RPMI7951 (cell line): ENCODE measurements at regions not wholly inside any gene's neighbourhood (a gene's known extent, or its start where the extent isn't known, plus 50 kb on each side); places are given as distances from the start of the nearest gene placed in this dataset.
"Not testable (repeated sequence)": the region's sequence is repeated elsewhere in the genome, so short reads cannot be mapped to it uniquely, and the experiment has no call there.

Experiments used
- DNase-seq: peaks from one replicate; pipeline ENCODE4 v3.0.0-alpha.2; 2012; ENCODE audit warnings: low read depth

DNA sequence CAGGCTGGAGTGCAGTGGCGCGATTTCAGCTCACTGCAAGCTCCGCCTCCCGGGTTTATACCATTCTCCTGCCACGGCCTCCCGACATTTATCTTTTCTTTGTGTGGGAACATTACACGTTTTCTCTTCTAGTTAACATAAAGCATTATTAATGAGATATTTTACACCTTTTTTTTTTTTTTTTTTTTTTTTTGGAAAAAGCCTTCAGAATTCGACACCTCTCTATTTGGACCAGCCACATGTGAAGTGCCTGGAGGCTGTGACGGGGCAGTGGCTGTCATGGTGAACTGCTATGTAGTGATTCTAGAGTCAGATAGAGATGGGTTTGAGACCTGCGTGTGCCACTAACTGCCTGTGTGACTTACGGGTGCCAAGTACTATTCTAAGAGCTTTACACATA lies 64.3 kb downstream of the SMIM38 start:
- DNase-seq = peak; percentile 50

DNA sequence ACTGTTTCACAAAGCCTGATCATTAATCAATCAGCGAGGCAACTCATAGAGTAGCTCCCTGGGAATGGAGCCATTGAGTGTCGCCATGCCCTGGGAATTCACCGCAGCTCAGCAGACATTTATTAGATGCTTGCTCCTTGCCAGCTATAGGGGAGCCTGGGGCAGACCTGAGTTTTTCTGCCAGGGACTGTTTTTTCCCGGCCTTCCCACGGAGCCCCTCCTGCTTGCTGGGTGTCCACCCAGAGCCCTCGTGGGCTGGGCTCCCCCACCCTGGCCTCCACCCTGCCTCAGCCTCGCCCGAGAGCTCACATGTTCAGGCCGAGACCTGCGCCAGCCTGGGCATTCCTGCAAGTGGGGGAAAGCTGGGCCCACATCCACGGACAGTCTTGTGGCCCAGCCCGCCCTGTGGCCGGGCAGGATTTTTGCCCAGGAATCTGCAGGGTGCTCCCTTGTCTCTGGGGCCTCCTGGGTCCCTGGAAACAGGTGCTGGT lies 64.9 kb downstream of the SMIM38 start:
- no peak for DNase-seq

DNA sequence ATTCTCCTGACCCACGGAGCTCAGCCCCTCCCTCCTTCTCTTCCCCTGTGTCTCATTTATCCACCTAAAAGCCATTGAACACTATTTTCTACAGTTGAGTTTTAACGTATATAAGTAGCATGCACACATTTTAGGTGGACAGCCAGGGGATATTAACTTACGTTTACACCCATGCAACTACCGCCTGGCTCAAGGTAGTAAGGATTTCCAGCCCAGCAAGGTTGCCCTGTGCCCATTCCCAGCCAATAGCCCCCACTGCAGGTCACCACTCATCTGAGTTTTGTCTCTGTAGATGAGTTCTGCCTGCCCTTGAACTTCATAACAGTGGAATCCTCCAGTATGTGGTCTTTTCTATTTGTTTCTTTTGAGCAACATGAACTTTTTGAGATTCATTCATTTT lies 65.4 kb downstream of the SMIM38 start:
- DNase-seq = no peak

DNA sequence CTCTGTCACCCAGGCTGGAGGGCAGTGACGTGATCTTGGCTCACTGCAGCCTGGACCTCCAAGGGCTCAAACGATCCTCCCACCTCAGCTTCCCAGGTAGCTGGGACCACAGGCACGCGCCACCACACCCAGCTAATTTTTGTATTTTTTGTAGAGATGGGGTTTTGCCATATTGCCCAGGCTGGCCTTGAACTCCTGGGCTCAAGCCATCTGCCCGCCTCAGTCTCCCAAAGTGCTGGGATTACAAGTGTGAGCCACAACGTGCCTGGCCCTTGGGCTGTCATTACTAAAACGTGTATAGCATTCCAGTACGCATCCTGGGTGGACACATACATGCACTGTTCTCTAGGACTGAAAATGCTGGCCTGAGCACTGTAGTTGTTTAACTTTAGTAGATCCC lies 65.9 kb downstream of the SMIM38 start:
- DNase-seq = not testable (repeated sequence)

DNA sequence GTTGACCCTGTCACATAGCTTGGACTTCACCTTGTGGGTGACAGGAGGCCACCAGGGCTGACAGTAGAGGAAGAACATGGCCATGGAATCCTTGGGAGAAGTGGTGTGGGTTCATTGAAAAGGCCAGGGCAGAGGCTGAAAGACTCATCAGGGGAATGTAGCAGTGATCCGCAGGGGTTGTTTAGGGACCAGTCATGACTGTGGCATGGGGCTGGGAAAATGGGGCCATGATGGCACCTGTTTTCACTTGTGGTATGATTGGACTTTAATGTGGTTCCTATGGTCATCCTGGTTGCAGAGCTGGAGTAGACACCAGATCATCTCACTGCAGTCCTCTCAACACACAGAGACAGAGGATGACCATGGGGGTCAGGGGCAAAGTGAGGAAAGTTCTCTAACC lies 66.7 kb upstream of the MYEOV start:
- DNase-seq = no peak

DNA sequence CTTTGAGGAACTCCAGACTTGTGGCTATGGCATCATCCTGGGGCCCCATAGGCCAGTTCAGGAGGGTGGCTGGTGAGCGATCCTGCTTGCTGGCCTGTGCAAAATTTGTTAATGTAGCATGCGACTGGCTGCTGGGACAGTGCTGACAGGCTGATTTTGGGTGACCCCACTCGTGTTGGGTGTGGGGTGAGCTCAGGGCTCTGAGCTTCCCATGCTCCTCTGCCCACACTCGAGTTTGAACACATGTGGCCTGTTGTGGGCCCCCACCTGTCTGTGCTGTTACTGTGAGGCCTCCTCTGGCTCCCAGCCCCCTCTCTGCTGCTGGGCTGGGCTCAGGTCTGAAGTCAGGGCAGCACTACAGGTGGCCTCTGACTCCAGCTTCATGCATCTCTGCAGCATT lies 64.4 kb upstream of the MYEOV start:
- DNase-seq = no peak

DNA sequence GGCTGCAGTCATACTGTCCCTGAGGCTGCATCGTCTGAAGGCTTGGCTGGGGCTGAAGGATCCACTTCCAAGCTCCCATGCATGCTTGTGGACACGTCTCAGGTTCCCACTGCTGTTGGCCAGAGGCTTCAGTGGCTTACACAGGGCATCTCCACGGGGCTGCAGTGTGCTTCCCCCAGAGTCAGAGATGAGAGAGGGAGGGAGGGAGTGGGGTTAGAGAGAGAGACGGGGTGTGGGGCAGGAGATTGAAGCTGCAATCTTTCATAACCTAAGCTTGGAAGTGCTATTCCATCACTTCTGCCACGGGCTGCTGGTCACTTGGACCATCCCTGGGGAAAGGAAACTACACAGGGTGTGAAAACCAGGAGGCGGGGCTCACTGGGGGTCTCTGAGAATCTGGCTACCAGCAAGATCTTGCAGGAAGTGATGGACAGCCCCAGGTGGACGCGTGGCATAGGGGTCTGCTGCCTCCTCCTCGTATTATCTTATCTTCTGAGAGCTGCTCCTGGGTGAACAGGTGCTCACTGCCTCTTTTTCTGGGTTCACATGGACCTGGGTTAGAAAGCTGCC lies 63.0 kb upstream of the MYEOV start:
- no peak for DNase-seq

DNA sequence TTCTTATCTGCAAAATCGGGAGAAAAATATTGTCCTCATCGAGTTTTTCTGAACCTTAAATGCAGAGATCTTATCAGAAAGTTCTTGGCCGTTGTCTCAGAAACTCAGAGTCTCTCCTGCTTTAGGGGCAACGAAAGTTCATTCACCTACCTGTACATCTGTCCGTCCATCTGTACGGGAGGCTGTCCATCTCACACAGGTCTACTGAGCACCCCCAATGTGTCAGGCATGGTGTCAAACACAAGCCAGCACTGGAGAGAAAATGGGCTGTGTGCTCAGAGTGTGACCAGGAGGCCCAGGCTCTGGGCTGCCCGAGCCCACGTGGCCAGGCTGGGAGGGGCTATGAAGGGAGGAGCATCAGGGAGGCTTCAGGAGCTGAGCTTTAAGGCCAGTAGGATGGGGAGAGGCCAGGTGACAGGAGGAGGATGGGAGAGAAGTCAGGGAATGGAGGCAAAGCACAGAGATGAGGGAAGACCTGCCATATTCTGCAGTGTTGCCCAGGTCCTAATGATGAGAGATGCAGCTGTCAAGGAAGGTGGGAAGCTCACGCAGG lies 62.4 kb upstream of the MYEOV start:
- no peak for DNase-seq

DNA sequence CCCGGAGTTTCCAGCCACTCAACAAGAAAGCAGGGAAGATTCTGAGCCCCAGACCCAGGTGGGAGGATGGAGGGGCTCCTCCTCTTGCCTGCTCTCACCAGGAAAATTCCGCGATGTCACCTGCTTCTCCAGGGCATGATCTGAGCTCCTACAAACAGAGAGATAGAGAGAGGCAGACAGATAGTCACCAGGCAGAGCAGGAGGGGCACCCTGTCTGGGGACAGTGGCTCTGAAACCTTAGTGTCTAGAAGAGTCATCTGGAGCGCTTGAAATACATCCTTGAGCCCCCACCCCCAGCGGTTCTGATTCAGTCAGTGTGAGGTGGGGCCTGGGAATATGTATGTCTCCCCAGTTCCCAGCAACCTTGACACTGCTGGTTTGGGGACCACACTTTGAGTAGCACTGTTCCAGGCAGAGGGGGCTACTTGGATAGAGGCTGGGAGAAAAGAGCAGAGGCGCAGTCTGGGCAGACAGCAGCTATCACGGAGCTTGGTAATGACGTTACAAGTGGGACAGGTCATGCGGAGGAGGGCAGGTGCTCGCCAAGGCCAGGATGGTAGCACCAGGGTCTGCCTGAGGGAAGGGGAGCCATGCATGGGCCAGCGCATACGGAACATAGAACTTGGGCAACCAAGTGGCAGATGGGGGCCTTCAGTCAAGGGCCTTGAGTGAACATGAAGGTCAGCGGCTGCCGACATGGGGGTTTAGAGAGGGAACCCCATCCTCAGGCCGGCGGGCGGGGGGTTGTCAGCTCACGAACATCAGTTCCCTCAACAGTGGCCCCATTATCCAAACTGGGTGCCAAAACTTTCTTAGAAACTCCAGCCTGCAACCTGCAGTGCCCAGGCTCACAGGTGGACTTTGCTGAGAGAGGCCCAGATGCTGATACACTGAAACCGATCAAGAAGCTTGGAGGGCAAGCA lies 60.9 kb upstream of the MYEOV start:
- no peak for DNase-seq

DNA sequence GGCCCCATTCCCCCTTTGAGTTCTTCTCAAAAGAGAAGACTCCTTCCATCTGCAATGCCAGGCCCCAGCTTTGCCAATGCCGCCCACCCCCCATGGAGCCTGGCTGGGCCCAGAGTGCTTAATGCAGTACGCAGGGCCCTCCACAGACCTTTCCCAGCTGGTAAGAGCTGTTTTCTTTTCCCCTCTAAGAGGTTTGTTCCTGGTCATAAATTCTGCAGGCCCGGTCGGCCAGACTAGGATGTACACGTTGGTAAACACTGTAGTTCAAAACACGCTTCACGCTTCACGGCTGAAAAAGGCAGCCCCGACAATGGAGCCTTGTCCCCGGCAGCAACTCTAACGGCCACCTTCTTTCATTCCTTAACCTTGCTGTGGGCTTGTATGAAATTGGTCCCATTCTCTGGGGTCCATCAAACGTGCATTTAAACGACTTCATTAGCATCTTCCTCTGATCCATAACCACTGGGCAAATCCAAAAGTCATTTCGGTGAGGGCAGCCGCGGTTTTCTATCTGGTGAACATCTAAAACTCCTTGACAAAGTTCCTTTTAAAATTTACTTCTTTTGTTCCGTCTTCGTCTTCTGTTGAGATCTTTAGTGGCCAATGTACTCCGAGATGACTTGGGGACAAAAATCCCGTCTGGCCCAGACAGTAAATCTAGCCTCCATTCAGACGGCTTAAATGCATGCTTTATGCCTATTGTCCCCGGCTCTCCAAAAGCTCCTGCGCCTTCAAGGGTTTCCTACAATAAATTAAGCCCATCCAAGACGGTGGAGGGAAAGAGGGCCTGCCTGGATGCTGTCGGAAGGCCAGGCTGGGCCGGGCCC lies 60.0 kb upstream of the MYEOV start:
- no peak for DNase-seq

DNA sequence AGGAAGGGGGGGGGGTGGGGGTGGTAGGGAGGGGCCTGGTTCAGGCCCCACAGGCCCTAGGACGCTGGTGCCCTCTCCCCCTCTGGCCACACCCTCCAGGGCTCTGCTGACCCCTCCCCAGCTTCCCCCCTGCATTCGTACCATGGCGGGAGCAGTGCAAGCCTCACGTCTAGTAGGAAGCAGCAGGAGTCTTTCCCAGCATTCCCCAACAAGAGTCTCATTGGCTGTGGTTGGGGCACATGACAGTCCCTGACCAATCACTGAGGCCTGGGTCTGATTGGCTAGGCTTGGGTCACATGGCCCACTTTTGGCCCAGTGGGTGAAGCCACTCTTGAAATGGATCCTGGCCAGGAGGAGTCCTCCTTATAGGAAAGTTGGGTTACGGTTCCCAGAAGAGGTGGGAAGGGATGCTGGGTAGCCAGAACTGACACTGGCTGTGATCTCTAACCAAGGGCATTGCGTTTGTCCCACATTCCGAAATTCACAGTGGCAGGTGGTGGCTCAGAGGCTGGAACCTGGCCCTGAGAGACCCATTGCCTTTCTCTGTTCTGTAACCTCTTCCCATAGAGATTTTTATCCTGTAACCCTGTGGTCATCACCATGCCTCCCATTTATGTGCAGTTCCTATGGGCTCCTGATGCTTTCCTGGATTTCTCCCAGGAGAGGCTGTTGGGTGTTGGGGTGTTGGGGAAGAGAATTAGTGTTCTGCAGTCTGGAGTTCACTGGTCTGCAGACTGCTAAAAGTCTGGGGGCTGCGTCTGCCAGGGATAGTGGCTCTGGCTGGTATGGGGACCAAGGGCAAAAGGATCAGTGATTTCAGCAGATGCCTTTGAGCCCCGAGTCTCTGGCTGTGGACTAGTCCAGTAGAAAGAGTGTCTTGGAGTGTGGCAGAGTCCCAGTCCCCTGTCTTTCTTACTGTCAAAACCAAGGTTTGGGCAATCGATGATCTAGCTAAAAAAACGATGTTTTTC lies 58.9 kb upstream of the MYEOV start:
- no peak for DNase-seq

DNA sequence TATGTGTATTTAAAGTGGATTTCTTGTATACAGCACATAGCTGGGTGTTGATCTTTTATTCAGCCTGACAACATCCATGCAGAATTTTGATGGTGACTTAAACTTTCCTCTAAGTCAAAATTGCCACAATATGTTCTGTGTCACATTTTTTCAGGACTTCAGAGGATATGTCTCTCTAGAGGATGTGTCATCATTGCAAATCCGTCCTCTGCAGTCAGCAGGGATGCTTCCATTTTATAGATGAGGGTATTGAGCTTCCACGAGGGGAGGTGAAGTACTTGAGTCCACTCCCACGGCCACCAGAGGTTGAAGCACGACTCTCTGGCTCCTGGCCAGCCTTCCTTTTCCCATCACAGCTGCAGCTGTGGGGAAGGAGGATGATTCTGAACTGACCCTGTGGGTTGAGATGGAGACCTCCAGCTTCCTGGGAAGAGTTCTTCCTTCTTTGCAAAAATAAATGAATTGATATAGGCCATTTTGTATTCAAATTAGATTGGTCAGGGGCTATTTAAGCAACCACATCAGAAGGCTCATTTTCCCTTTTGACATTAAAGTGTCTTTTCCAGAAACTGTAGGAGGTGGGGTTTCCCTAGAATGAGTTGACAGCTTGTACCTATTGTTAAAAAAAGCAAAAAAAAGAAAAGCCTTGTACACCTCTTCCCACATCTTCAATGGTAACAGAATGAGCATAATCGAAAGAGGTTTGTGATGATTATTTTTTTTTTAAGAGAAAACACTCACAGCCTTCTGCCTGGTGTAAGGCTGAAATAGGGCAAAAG lies 55.2 kb upstream of the MYEOV start:
- DNase-seq = no peak

DNA sequence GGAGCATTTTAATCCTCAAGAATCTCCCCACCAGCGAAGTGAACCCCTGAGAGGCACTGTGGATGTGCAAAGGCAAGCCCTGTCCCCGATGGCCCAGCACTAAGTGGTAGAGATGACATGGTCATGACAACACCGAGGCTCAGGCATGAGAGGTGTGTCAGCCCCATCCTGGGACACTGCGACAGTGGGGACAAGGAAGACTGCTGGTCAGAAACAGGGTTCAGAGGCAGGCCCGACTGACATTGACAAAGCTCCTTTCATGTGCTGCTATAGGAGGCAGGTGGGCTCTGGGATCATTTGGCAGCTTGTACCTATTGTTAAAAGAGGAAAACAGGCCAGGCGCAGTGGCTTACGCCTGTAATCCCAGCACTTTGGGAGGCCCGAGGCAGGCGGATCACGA lies 54.3 kb upstream of the MYEOV start:
- no peak for DNase-seq

DNA sequence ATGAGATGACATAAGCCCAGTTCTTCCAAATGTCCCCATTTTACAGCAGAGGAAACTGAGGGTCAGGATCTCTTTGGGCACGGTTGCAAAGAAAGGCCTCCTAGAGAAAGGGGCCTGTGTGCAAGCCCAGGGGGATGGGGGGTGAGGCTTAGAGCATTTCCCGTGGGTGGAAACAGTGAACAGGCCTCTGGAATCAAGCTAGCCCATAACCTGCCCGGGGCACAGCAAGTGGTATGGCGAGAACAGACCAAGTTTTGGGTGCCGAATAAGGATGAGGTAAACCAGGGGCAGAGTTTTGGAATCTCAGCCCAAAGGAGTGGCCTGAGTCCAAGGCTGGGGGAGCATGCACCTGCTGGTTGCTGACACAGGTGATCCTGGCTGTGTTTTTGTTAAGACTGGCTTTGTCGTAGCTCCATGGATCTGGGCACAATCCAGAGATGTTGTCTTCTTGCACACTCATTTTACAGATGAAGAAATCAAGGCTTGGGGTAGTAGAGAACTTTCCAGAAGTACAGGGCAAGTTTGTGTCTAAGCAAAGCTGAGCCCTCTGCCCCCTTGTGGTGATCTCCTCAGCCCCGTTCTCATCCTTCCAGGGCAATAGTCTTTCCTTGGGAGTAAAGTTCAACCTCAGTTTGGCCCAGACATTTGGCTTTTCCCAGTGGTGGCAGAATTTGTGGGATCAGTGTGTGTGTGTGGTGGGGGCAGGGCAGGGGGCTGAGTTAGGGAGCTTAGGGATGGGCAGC lies 53.5 kb upstream of the MYEOV start:
- no peak for DNase-seq

DNA sequence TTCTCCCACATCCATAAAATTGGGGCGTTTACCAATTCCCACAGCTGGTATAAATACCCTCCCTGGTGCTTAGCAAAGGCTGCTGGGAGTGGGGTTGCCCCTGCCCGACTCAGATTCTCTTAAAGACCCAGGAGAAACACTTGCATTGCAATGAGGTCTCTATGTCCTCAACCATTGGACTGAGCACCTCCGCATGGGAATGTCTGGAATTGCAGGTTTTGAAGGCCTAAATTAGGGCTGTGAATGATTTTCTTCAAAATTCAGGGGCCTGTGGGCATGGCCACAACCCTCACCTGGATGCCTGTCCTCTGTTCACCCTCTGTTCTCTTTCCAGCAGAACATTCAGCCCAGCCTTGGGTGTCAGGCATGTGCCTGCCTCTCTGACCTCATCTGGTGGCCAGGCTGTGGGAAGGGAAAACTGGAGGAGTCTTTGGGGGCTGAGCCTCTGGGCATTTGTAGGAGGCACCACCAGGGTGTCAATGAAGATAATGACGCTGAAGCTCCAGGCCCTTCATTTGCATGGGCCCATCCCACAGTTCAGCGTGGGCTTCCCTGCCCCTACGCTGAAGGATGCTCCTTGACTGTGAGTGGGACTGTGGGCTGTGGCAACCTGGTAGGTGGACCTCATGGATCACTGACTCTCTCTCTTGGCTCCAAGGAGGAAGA lies 52.7 kb upstream of the MYEOV start:
- DNase-seq = no peak

DNA sequence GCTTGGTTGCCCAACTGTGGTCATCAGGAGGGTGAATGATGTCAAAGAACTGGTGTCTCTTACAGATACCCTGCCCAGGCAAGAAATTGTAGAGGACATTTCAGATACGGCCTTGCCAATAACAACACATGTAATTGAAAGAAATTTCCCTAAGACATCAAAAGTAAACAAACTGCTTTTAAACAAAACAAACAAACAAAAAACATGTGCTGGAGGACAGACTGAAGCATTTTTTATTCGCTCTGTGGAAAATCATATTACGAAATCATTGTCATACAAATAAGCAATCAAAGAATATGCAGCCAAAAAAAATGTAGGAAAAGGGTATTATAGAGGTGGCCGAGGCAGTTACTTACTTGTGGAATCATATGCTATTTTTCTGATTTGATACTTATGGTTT lies 52.1 kb upstream of the MYEOV start:
- DNase-seq = no peak

DNA sequence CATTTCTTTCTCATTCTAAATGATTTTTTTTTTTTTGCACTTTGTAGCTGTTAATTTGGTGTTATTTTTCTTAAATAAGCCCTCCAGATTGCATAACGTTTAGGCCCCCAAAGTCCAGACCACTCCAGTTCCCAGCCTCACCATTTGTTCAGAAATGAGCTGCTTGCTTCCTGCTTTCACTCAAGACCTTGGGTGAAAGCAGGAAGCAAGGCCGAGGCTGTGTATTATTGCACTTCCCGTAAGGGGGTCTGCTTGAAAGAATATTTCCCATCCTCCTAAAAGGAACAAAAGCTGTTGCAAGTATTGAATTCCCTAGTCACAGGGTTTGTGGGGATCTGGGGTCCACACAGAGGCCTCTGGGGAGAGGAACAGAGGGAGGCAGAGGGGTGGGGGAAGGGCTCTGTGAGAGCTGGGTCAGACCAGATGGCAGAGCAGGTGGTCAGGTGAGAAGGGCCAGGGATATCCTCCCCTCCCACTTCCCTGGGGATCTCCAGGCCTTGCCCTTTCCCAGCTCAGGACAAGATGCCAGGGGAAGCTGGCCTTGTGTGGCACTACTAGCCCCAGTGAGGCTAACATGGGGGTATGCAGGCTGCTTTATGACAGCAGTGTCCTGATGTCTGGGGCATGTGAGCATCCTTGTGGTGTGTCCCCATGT lies 51.6 kb upstream of the MYEOV start:
- no peak for DNase-seq

DNA sequence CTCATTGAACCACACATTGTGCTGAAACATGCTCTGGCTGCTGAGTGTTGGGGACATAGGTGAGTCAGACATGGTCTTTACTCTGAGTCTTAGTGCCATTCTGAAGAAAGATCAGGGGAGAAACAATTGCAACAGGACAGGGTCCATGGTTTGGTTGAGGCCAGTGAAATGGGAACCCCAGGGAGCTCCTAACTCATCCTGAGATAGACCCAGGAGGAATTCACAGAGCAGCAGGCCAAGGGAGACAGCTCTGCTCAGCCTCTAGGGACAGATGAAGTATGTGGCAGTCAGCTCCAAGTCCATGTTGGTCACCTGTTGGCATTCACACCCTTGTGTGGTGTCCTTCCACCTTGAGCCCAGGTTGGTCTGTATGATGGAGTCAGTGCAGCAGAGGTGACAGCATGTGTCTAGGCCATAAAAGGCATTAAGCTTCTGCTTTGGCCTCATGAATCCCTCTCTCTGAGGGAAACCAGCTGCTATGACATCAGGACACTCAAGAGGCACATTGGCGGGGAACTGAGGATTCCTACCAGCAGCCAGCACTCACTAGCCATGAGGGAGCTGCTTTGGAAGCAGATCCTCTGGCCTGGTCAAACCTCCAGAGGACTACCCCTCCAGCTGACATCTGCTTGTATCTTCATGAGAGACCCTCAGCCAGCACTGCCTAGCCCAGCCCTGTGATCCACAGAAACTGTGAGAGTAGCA lies 50.3 kb upstream of the MYEOV start:
- no peak for DNase-seq
